ENCODE measurements at regions not wholly inside any gene's neighbourhood (a gene's known extent, or its start where the extent isn't known, plus 50 kb on each side); places are given as distances from the start of the nearest gene placed in this dataset.

- TF ChIP-seq CTCF (IDR thresholded peaks at IDR 0.05) = no peak
- TF ChIP-seq POLR2A (IDR thresholded peaks at IDR 0.05) = no peak
Observed at GRCh38 chr13:40189898-40190630, 476.4 kb downstream of the FOXO1 start.
